OCI-LY3 (cell line): ENCODE measurements at regions not wholly inside any gene's neighbourhood (a gene's known extent, or its start where the extent isn't known, plus 50 kb on each side); places are given as distances from the start of the nearest gene placed in this dataset.

Experiments used
- H2AFZ ChIP-seq: fragments of 200-600, 300-600 bp; shearing (Covaris generic); 2 replicates; pipeline ENCODE4 v1.6.0; 2014; ENCODE audit warnings: antibody characterized with exemption, low read depth, low read length
- H3K27ac ChIP-seq: fragments of 200-600, 300-600 bp; sonication (generic); 2 replicates; pipeline ENCODE4 v1.5.1; 2014; ENCODE audit warnings: mild to moderate bottlenecking, low read length, moderate library complexity, mixed read lengths
- H3K27me3 ChIP-seq: fragments of 200-600, 300-600 bp; sonication (generic); 2 replicates; pipeline ENCODE4 v1.6.1; 2014; ENCODE audit warnings: low read depth, low read length, mixed read lengths
- H3K36me3 ChIP-seq: fragments of 200-600, 300-600 bp; sonication (generic); replicated peaks from 2 replicates; pipeline ENCODE3; 2014; ENCODE audit warnings: low read depth, low read length, mixed read lengths
- H3K4me1 ChIP-seq: fragments of 300-600, 200-600 bp; sonication (generic); 2 replicates; pipeline ENCODE4 v1.6.1; 2014; ENCODE audit warnings: low read length, mixed read lengths
- H3K4me2 ChIP-seq: fragments of 200-600, 300-600 bp; sonication (generic); 2 replicates; pipeline ENCODE4 v1.6.1; 2014; ENCODE audit warnings: low read length, mixed read lengths
- H3K4me3 ChIP-seq: fragments of 300-600, 200-600 bp; sonication (generic); 2 replicates; pipeline ENCODE4 v1.5.1; 2014; ENCODE audit warnings: antibody characterized with exemption, mild to moderate bottlenecking, low read length, moderate library complexity
- H3K79me2 ChIP-seq: fragments of 300-600, 200-600 bp; shearing (Covaris generic); 2 replicates; pipeline ENCODE4 v1.6.1; 2014; ENCODE audit warnings: mild to moderate bottlenecking, low read length, mixed read lengths
- H3K9ac ChIP-seq: fragments of 300-600, 200-600 bp; shearing (Covaris generic); 2 replicates; pipeline ENCODE4 v1.6.0; 2014; ENCODE audit warnings: mild to moderate bottlenecking, low read length, moderate library complexity
- H3K9me3 ChIP-seq: fragments of 200-600, 300-600 bp; shearing (Covaris generic); 2 replicates; pipeline ENCODE4 v1.6.1; 2014; ENCODE audit warnings: low read length, mixed read lengths; ENCODE audit not compliant: insufficient read depth
- H4K20me1 ChIP-seq: fragments of 200-600, 300-600 bp; sonication (generic); 2 replicates; pipeline ENCODE4 v1.6.1; 2016; ENCODE audit warnings: low read length, mixed read lengths; ENCODE audit not compliant: insufficient read depth
- EZH2phosphoT487 ChIP-seq: fragments of 200-600 bp; shearing (Covaris generic); IDR thresholded peaks from 2 replicates; pipeline ENCODE4 v1.6.1; 2018; ENCODE audit warnings: antibody characterized with exemption, mixed run types, low read depth
- TF ChIP-seq, protein P1 (sequence below): fragments of 200-600, 300-600 bp; sonication (generic); IDR thresholded peaks from 2 replicates; pipeline ENCODE4 v1.5.1; 2014; ENCODE audit warnings: antibody characterized with exemption, low read length, low read depth

DNA sequence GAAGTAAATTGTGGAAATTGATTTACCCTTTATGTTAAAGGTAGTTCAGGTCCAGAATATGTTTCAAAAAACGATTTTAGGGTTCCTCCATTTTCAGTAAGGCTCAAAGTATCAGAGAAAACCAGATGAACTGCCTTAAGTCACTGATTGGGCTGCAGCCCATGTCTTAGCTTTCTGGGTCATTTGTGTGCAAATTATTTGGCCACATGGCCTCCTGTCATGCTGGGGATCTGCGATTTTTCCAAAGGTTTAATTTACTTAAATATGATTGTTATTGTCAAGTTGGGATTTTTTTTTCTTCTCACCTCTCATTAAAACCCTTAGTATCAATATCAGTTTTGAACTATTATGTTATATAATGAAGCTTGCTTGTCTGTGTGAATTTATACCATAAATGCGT, 135.9 kb upstream of the DPYD start:
- TF ChIP-seq EZH2phosphoT487 = no peak
- TF ChIP-seq, protein P1, sequence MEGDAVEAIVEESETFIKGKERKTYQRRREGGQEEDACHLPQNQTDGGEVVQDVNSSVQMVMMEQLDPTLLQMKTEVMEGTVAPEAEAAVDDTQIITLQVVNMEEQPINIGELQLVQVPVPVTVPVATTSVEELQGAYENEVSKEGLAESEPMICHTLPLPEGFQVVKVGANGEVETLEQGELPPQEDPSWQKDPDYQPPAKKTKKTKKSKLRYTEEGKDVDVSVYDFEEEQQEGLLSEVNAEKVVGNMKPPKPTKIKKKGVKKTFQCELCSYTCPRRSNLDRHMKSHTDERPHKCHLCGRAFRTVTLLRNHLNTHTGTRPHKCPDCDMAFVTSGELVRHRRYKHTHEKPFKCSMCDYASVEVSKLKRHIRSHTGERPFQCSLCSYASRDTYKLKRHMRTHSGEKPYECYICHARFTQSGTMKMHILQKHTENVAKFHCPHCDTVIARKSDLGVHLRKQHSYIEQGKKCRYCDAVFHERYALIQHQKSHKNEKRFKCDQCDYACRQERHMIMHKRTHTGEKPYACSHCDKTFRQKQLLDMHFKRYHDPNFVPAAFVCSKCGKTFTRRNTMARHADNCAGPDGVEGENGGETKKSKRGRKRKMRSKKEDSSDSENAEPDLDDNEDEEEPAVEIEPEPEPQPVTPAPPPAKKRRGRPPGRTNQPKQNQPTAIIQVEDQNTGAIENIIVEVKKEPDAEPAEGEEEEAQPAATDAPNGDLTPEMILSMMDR = no peak
- Histone ChIP-seq H3K4me3 (no peak overlapping the region), H3K9ac (no peak overlapping the region), H3K4me2 (no peak overlapping the region), H3K27ac (no peak overlapping the region), H3K4me1 (peaks cover 3% of the 10 kb centered on the region; the same call in 1 of the 2 replicates), H2AFZ (no peak overlapping the region), H3K79me2 (no peaks in the 10 kb centered on the region), H3K9me3 (no peaks in the 10 kb centered on the region), H3K27me3 (no peaks in the 10 kb centered on the region), H4K20me1 (no peaks in the 10 kb centered on the region), H3K36me3 (no peaks in the 10 kb centered on the region)

DNA sequence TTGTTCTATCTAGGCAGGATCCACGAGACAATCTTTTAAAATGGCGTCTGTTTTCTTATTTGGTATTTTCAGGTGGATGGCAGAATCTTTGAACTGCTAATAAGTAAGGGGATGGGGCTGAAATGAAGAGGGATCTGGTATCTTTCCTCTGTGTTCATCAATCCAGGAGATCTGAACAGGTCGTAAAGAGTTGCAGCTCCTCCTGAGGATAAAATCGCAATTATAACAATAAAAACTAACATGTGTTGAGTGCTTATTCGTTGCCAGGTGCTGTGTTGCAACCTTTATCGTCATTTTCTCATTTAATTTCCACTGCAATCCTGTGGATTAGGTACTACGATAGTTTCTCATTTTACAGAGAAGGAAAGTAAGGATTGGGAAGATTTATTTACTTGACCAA, 134.6 kb upstream of the DPYD start:
- Histone ChIP-seq H3K4me2 (no peak overlapping the region), H2AFZ (no peak overlapping the region), H3K79me2 (no peaks in the 10 kb centered on the region), H4K20me1 (no peaks in the 10 kb centered on the region), H3K27ac (no peak overlapping the region), H3K9me3 (no peaks in the 10 kb centered on the region), H3K36me3 (no peaks in the 10 kb centered on the region), H3K27me3 (no peaks in the 10 kb centered on the region), H3K4me3 (no peak overlapping the region), H3K9ac (no peak overlapping the region), H3K4me1 (peaks cover 3% of the 10 kb centered on the region; the same call in 1 of the 2 replicates)
- no peak for TF ChIP-seq EZH2phosphoT487
- TF ChIP-seq, protein P1 = no peak

DNA sequence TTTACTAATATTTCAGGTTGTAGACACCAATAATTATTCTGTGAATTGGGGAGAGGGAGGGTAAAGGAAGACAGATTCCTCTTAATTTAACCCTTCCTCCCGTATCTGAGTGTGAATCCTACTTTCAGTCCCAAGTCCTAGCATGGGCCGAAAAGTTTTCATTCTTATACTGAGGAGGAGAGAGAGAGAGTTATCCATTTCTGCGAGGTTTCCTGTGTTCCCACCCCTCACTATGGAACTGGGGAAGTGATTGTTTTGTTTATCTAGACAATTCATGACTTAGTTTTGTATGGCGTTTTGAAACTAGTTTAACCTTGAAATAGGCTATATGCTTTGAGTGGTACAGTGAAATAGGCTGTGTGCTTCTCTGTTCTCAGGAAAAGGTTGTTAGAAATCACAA, 134.0 kb upstream of the DPYD start:
- Histone ChIP-seq H3K4me2 (no peak overlapping the region), H3K4me3 (no peak overlapping the region), H3K36me3 (no peaks in the 10 kb centered on the region), H3K27ac (no peak overlapping the region), H2AFZ (no peak overlapping the region), H4K20me1 (no peaks in the 10 kb centered on the region), H3K27me3 (no peaks in the 10 kb centered on the region), H3K9me3 (no peaks in the 10 kb centered on the region), H3K9ac (no peak overlapping the region), H3K79me2 (no peaks in the 10 kb centered on the region), H3K4me1 (peaks cover 3% of the 10 kb centered on the region; the same call in 1 of the 2 replicates)
- TF ChIP-seq, protein P1 = no peak
- no peak for TF ChIP-seq EZH2phosphoT487

DNA sequence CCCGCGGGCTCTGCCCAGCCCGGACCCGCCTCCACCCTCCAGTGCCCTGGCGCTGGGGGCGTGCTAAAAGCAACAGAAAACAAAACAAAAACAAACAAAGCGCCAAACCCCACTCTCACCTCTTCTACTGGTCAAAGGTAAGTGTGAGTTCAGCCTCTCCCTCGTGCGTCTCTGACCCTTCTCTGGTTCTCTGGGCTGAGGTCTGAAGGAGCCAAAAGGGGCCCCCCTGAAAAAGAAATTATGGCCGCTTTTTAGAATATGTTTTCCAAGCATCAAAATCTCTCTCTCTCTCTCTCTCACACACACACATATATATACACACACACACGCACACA, 133.5 kb upstream of the DPYD start:
- no peaks in the 10 kb centered on the region for H3K9me3 ChIP-seq
- no peak overlapping the region for H3K27ac ChIP-seq
- TF ChIP-seq EZH2phosphoT487 = no peak
- TF ChIP-seq, protein P1 = no peak
- no peak overlapping the region for H3K9ac ChIP-seq
- H3K79me2 ChIP-seq = no peaks in the 10 kb centered on the region
- H3K36me3 ChIP-seq = no peaks in the 10 kb centered on the region
- no peak overlapping the region for H3K4me3 ChIP-seq
- H4K20me1 ChIP-seq = no peaks in the 10 kb centered on the region
- no peak overlapping the region for H2AFZ ChIP-seq
- no peaks in the 10 kb centered on the region for H3K27me3 ChIP-seq
- no peak overlapping the region for H3K4me2 ChIP-seq
- H3K4me1 ChIP-seq = peaks cover 3% of the 10 kb centered on the region; the same call in 1 of the 2 replicates
